ENCODE measurements at regions not wholly inside any gene's neighbourhood (a gene's known extent, or its start where the extent isn't known, plus 50 kb on each side); places are given as distances from the start of the nearest gene placed in this dataset.

DNA sequence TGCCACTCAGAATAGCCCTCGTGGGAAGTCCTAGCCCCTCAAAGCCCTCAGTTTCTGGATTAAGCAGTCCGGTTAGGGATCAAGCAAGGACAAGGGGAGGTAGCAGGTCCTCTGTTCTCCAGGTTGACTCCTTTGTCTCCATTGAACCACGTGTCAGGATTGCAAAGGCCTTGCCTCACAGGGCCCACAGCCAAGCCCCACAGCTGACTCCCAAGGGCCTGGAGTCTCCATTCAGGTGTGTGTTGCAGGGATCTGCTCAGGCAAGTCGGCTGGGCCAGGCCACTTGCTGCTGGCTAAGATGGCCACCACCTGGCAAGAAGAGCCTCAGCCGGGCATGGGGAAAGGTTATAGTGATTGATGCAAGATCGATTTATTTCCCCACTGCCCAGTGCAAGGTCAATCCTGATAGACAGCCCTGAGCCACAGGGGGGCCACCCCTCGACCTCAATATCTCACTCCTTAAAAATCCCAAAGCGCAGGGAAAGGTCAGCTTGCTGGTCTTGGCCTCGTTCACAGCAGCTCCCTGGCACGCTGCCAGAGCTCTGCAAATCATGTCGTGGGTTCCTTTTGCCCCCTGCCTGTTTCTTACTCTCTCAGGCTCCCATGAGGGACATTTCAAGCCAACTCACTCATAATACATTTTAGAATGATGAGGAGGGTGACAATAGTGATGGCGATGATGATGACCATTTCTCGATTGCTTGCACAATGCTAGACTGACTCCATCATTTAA is 75.9 kb downstream of the EDN3 start:
- DNase-seq (ENCODE audit: low read depth): no peak

DNA sequence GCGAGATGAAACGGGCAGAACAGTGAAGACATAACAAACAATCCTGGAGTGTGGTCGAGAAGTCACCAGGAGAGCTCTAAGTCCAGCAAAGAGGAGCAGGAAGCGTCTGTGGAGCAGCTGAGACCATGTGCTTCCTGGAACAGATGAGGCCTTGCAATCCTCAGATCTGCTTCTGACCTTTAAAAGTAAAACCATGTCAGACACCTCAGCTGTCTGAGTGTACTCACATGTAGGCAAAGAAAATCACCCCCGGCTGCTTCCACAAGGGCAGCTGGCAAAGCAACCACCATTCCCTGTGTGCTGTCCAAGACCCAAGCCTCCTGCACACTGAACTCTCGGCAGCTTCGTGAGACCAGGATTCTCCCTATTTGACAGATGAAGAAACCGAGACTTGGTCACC is 76.6 kb downstream of the EDN3 start:
- no peak for DNase-seq (ENCODE audit: low read depth)

DNA sequence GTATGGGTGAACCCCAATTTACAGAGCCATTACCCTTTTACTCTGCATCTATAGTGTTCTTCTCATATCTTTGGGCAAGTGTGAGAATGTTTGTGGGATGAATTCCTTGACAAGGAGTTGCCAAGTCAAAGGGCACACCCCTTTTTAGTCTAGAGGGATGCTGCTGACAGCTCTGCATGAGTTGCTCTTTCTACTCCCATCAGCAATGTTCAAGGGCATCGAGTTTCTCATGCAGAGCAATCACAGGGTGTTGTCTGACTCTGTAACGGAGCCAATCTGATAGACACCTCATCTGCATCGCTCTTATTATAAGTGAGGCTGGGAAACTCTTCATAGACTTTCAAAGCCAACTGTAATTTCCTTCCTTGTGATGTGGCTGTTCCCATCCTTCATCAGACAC is 77.4 kb downstream of the EDN3 start:
- no peak for DNase-seq (ENCODE audit: low read depth)

DNA sequence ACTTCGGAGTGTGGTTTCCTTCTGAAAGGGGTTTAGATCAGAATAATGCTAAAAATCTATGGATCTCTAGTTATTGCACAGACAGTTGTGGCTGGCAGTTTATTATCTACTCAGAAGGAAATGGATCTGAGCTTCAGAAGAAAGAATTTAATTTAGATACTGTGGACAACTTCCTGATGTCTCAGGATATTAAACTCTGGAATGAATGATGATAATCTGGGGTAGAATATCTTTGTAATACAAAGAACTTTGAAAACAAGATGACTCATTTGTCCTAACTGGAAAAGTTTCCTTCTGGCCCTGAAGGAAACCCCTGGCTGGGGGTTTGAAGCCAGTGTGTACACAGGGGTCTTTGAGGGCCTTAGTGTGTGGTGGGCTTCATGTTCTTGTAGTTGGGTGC is 78.0 kb downstream of the EDN3 start:
- no peak for DNase-seq (ENCODE audit: low read depth)

DNA sequence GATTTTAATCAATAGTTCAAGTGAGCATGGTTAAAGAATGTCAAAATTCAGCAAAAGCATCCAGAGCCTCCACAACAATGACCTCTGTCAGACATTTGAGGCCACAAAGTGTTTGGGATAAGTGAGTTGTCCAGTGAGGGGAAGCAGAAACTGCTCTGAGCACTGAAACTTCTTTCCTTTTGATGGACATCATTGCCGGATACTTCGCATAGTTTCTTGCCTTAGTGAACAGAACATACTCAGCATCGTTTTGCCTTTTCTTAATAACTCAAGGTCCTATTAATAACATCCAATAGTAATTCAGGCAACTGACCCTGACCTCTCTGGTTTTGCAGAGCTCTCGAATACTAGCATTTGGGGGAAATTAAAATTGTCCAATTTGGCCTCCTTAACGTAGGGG is 78.6 kb downstream of the EDN3 start:
- DNase-seq (ENCODE audit: low read depth): no peak

DNA sequence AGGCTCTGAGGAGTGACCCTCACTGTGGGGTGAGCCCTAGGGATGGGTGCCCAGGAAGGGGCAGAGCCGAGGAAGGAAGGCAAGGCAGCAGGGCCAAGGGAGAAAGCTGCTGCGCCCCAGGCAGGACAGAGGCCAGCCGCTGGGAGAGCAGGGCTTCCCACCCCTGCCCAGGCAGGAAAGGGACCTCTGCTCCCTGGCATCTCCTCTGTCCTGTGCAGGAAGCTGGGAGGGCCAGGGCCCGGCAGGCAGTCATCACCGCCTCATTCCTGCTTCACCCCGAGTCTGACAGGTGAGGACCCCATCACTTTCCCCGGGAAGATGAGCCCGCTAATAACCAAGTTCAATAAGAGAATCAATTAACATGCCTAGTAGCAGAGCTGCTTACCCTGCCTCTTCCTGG is 81.3 kb downstream of the EDN3 start:
- DNase-seq (ENCODE audit: low read depth): no peak

DNA sequence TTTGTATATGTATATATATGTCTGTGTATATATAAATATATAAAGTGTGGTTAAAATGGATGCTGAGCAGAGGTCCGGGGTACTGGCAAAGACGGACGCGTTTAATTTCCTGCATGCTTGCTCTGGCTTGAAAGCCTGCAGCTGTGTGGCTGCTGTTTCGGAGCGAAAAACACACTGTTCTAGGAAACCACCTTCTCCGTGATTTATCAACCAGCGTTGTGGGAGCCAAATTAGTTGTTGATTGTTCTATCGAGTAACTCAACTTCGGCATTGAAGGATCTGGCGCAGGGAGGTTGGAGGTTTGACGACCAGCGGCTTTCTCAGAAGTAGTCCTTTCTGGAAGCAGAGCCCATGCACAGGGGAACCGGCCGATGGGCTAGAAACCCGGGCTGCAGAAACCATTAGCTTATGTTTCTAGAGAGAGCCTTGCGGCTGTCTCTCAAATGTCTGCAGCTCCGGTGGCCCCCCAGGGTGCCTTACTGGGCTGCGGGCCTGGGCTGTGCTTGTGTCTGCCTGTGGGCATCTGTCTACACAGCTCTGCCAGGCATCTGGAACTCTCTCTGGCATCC is 81.8 kb downstream of the EDN3 start:
- DNase-seq (ENCODE audit: low read depth): no peak

DNA sequence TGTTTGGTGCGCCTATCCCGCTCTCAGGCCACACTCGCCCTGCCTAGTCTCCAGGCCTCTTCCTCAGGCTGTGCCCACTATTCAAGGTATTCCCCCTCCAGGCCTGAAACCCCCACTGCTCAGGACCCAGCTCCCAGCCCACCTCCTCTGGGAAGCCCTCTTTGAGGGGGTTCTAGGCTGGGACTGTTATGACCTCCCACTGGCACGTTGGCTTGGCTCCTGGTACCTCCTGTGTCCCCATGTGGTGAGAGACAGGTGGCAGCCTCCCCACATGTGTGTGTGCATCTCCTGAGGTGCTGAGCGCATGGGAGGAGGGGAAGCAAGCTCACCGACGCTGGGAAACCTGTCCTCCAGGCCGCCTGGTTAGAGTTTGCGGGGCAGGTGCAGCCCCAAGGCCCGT is 82.5 kb downstream of the EDN3 start:
- no peak for DNase-seq (ENCODE audit: low read depth)

DNA sequence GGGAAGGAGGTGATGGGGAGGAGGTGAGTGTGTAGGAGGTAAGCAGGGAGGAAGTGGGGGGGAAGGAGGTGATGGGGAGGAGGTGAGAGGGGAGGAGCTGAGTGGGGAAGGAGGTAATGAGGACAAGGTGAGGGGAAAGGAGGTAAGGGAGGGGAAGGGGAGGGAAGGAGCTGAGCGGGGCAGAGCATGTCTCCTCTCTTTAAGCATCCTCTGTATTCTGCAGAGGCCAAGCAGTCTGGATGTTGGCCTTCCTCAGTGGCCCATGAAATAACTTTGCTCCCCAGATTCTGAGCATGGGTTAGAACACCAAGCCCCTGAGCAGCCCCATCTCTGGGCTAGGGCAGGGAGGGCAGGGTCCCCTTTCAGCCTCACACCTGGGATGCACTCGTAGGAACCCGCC is 84.6 kb downstream of the EDN3 start:
- DNase-seq (ENCODE audit: low read depth): no peak

DNA sequence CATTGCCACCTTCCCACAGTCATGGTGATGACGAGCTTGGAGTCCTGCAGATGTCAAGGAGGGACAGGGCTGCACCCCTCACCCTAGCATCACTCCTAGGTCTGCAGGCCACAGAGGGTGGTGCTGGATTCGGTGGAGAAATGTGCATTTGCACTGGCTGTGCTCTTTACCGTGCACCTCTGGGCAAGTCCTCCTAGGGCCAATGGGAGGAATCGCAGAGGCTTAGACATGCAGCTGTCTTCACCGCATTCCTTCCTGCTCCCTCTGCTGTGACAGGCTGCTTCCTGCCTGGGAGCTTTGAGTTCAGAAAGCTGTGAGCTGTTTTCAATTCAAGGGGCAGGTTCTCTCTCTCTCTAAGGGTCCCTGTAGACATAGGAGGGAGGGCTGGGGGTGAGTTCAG is 85.1 kb downstream of the EDN3 start:
- no peak for DNase-seq (ENCODE audit: low read depth)

DNA sequence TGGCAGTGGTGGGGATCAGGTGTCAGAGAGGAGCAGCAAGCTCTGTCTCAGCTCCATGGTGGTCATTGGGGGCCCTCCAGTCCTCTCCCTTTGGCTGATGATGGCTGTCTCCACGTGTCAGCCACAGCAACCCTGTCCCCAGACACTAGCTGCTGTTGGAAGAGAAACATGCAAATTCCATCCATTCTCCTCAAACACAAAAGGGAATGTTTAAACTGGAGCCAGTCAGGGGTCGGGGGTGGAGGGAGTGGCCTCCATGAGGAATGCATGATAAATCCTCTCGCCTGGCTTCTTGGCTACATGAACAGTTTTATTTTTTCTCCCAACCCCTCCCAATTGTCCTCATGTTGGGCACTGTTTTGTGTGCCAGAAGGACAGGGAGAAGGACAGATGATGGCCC is 86.4 kb downstream of the EDN3 start:
- no peak for DNase-seq (ENCODE audit: low read depth)

DNA sequence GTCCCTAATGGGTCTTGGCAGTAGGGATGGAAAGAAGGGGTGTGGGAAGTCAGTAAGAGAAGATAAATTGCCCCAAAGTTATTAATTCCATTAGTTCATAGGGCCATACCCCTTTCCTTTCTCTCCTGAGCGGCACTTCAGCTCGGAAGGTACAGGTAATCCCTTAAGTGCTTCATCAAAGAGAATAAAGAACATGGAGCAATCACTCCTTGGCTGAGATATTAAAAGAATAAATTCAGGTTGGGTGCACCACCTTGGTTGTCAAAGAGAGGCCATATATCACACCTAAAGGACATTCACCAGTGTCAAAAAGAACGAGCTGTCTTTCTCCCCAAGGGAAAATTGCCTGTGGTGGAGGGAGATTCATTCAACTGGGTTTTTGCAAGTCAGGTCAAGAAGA is 87.5 kb downstream of the EDN3 start:
- DNase-seq (ENCODE audit: low read depth): no peak

DNA sequence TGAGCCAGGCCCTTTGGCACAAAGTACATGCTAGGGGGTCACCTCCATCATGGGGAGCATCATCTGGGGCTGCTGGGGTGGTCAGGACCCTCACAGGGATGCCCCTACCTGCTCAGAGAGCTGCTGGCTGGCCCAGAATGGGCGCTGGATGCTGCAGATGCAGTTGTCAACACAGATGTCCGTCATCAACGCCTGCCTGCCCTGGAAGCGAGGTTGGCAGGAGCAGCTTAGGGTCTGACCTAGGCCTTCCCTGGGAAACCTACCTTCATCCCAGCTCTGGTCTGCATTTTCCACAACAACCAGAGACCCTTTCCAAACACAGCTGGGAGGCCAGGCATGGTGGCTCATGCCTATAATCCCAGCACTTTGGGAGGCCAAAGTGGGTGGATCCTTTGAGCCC is 88.0 kb downstream of the EDN3 start:
- no peak for DNase-seq (ENCODE audit: low read depth)

DNA sequence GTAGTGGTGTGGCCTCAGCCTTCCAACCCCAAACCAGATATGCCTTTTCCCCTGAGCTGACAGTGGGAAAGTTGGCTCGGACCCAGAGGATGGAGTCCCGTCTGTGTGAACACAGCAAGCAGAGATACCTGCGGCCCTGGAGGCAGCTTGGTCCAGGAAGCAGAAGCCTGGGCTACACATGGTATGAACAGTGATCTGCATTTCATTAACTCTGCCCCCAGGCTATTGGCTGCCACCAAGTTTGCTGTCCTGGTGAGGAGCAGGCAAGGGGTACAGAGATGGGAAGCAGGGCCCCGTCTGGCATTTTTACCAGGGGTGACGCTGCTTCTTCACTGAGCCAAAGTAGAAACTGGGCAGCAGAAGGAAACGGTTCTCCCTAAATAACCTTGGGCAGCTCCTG is 90.0 kb downstream of the EDN3 start:
- DNase-seq (ENCODE audit: low read depth): no peak

DNA sequence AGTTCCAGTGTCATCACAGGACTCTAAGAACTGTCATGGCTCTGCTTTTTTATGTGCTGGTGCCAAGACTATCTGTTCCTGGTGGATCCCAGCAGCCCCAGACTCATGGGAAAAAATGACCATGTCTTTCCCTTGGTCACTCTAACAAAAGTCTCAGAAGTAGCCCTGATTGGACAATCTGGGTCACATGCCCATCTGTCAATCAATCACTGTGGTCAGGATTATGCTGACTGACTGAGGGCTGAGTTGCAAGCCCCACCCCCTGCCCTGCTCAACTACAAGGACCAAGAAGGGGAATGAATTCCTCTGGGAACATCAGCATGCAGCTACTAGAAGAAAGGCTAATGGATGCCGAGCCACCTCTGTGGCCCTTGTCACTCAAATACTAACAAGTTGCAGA is 91.6 kb downstream of the EDN3 start:
- no peak for DNase-seq (ENCODE audit: low read depth)

DNA sequence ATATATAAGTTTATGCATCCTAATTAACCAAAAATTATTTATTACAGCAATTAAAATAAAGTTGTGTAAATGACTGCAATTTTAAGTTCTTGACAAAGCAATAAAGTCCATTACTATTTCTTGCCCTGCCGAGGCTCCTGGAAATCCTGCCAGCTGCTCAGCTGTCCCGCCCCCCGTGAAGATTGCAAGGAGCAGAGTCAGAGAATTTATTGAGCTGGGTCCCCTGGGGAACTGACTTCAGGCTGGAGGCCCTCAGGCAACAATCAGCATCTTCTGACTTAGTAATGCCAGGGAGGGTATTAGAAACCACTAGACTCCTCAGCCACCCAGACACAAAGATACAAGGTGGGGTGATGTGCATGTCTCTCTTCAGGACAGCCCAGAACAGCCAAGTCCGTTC is 92.3 kb downstream of the EDN3 start:
- no peak for DNase-seq (ENCODE audit: low read depth)

DNA sequence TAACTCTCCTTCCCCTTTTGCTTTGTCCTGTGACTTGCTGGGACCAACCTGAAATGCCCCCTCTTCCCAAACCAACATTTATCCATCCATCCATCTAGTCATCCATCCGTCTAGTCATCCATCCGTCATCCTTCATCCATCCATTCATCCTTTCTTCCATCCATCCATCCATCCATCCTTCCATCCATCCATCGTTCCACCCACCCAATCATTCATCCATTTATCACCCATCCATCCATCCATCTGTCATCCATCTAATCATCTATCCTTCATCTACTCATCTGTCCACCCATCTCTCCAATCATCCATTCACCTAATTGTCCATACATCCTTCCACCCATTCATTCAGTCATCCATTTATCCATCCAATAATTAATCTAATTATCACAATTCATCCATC is 92.7 kb downstream of the EDN3 start:
- DNase-seq (ENCODE audit: low read depth): no peak

DNA sequence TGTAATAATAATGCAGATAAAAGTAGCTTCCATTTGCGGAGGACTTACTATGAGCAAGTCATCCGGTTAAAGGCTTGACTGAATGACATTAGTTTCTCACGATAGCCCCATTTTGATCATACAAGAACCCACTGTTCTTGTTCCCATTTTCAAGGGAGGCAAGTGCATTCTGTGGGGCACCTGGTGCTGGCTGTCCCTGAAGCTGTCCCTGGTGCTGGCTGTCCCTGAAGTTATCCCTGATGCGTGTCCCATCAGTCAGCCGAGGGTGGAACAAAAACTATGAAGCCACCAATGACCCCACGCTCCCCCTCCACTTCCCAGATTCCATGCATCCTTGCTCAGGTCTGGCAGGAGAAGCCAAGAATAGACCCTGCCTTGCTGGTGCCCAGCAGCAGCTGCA is 95.3 kb downstream of the EDN3 start:
- DNase-seq (ENCODE audit: low read depth): no peak

DNA sequence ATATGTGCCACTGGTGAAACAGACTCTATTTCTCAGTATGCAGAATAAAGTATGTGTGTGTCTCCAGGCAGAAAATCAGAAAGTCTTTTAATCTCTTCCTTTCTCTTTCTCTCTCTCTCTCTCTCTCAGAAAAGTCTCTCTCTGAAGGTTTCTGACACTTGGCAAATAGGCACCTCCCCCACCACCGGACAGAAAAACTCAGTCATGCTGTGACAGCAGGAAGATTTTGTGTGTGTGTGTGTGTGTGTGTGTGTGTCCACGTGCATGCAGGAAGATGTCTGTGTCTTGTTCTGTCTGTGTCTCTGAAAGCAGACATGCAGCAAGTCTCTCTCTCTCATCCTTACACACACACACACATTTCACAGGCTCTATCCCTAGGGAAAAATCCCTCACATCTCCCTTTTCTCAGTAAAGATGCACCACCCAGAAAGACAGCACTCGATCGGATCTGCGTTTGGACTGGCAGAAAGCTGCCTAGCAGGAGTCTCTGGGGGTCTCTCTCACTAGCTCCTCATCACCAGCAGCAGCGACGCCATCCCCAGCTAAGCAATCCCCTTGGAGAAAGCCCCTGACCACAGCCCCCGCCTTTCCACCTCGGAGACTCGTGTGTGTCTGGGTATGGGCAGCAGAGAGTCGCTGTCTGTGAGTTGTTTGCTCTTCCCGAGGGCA is 98.3 kb downstream of the EDN3 start:
- DNase-seq (ENCODE audit: low read depth): no peak

DNA sequence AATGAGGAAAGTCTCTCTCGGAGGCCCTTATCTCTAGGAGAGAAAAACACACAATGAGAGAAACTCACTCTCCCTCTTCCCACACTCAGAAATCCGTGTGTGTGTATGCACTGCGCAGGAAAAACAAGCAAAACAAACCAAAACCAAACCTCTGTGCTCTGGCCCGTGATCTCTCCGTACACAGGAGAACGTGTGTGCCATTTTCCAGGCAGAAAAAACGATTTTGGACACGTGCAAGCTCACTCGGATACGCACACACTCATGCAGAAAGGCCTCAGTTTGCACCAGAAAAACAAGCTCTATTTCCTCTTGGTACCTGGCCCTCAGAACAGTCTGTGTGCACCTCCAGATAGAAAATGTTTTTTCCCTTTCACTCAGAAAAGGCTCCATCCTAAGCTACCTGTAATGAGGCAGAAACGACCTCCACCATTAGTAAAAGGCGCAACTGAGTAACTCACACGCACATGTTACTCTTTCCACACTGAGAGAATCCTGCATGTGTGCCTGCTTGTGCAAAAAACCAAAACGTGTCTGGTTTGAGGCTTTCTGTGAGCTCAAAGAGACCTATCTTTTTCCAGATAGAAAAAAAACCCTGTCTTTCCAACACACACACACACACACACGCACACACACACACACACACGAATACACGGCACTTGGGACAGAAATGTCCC is 99.2 kb downstream of the EDN3 start:
- no peak for DNase-seq (ENCODE audit: low read depth)

DNA sequence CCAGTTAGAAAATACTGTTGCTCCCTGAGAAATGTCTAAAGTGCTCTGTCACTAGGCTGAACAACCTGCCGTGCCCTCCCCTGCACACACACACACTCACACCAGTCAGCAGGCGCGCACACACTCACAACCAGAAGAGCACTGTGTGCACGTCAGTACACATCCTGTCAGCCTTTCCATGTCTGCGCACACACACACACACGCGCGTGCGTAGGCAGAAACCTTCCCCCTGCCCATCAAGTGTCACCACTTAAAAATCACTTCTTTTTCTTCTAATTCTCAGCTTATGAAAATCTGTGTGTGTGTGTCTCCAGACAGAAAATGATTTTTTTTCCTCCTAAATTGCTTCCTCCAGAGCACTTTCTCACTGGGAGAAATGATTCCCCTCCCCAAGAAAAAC is 100.3 kb downstream of the EDN3 start:
- no peak for DNase-seq (ENCODE audit: low read depth)

DNA sequence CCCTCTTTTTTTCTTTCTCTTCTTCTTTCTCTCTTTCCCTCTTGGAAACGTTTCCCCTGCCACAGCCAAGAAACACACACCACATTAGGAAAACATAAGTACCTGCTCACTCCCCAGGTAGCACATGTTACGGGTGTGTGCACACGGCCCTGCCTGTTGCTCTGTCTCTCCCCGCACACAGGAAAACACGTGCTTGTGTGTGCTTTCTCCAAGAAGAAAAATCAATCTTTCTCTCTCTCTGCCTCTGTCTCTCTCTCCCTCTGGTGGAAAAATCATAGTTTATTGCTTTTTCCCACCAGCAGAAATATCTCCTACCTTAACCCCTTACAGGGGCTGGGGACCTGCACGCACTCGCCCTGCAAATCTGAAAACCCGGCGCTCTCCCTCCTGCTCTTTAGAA is 102.3 kb downstream of the EDN3 start:
- no peak for DNase-seq (ENCODE audit: low read depth)

DNA sequence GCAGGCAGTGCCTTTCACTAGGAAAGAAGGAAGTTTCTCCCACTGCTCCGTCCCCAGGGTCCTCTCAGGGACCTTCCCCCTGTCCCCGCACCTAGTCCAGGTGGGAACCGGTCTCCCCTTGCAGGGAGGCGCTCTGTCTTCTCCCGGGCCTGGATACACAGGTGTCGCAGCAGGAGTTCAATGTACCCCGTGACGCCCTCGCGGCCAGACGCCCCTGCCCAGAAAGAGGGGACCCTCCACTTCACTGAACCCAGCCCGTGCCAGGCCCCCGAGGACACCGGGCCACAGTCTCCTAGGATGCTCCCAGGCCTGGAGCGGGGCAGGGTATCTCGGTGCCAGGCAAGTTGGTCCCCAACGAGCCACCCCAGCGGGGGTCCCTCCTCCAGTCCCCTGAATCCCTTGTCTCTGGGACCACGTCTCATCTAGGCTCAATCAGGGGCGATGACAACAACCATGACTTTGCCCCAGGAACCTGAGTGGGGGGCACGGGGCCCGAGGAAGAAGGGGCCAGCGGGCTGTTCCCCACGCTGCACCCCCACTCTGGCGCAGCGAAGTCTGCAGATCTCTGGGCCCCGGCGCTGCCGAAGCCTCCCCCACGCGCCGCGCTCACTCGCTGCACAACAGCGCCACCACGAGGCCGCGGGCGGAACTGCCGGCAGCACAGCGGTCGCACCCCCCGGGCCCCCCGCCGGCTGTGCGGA is 103.0 kb downstream of the EDN3 start:
- peak; percentile 75 for DNase-seq (ENCODE audit: low read depth)

Measured in stimulated activated CD8-positive, alpha-beta memory T cell treated with anti-CD3 and anti-CD28 coated beads, Interleukin-15, amount 100 ng/mL, for 24 hours (primary cell).